22Rv1 (cell line): ENCODE measurements at regions not wholly inside any gene's neighbourhood (a gene's known extent, or its start where the extent isn't known, plus 50 kb on each side); places are given as distances from the start of the nearest gene placed in this dataset.

ENCODE experiments used
- H3K27ac ChIP-seq: fragments of 450-650 bp; 2 replicates; pipeline ENCODE4 v1.5.1; 2017
- ZFX ChIP-seq: fragments of 450-650 bp; IDR thresholded peaks from 2 replicates; pipeline ENCODE4 v1.6.1; 2017; ENCODE audit warnings: antibody characterized with exemption, borderline replicate concordance
- TF ChIP-seq, protein P1 (sequence below): fragments of 450-650 bp; IDR thresholded peaks from 2 replicates; pipeline ENCODE4 v1.5.1; 2017; ENCODE audit warnings: mild to moderate bottlenecking

DNA sequence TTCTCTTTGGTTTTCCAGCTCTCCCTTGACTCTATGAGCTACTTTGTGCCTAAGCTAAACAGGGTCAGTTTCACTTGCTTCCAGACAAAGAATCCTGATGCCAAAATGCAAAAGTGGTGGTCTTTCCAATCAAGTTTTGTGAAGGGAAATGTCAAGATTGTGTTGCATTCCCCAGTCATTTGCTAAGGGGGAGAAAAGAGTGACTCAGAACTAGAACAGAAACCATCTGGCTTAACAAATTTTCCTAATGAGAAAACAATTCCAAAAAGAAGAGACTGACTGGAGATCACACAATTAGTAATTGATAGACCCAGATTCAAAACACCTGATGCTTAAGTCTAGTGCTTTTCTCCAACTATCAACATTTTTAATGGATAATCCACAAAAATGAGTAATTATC is 235.1 kb upstream of the DIO2 start:
- H3K27ac ChIP-seq, result no peak overlapping the region
- TF ChIP-seq ZFX, result no peak
- TF ChIP-seq, protein P1, sequence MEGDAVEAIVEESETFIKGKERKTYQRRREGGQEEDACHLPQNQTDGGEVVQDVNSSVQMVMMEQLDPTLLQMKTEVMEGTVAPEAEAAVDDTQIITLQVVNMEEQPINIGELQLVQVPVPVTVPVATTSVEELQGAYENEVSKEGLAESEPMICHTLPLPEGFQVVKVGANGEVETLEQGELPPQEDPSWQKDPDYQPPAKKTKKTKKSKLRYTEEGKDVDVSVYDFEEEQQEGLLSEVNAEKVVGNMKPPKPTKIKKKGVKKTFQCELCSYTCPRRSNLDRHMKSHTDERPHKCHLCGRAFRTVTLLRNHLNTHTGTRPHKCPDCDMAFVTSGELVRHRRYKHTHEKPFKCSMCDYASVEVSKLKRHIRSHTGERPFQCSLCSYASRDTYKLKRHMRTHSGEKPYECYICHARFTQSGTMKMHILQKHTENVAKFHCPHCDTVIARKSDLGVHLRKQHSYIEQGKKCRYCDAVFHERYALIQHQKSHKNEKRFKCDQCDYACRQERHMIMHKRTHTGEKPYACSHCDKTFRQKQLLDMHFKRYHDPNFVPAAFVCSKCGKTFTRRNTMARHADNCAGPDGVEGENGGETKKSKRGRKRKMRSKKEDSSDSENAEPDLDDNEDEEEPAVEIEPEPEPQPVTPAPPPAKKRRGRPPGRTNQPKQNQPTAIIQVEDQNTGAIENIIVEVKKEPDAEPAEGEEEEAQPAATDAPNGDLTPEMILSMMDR, result no peak

DNA sequence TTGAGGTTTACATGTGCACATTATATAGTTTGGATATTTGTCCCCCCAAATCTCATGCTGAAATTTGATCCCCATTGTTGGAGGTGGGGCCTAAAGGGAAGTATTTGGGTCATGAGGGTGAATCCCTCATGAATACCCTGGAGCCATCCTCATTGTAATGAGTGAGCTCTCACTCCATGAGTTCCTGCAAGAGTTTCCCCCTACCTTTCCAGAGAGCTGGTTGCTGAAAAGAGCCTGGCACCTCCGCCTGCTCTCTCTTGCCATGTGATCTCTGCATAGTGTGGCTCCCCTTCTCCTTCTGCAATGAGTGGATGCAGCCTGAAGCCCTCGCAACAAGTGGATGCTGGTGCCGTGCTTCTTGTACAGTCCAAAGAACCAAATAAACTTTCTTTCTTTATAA is 234.3 kb upstream of the DIO2 start:
- no peak overlapping the region for H3K27ac ChIP-seq
- TF ChIP-seq ZFX, result no peak
- TF ChIP-seq, protein P1, result no peak

DNA sequence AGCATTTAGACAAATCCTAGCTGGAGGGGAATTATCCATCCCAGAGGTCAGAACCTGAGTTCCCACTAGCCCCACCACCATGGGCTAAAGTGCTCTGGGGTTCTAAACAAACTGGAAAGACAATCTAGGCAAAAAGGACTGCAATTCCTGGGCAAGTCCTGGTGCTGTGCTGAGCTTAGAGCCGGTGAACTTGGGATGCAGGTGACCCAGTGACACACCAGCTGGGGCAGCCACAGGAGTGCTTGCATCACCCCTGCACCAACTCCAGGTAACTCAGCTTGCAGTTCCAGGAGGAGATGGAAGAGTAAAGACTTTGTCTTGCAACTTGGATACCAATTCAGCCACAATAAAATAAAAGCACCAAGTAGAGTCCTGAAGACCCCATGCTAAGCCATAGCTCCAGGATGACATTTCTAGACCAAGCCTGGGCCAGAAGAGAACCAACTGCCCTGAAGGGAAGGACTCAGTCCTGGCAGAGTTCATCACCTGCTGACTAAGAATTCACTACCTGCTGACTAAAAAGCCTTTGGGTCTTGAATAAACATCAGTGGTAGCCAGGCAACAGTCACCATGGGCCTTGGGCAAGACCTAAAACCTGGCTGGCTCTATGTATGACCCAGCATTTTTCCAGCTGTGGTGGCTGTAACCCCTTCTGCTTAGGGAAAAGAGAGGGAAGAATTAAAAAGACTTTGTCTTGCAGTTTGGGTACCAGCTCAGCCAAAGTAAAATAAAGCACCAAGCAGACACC is 223.4 kb upstream of the DIO2 start:
- H3K27ac ChIP-seq, result no peak overlapping the region

DNA sequence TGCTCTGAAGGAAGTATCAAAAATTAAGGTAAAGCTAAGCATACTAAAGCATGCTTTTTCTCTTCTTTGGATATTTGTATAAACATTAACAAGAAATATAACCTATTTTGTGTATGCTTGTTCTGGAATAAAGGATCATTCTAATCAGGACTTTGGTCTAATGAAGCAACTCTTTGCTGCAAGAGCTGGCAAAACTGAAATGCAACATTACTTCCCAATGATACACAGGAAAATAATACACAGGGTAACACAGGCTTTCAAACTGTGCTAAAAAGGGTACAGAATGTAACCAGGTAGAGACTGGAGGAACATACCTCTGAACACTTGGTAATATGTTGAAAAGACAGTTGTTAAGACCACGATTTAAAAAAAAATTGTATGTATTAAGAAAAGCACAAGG is 222.5 kb upstream of the DIO2 start:
- no peak overlapping the region for H3K27ac ChIP-seq
- TF ChIP-seq, protein P1, result no peak
- no peak for TF ChIP-seq ZFX

More for the DNA sequence above, 223.4 kb upstream of the DIO2 start:
- TF ChIP-seq, protein P1, result no peak
- no peak for TF ChIP-seq ZFX

DNA sequence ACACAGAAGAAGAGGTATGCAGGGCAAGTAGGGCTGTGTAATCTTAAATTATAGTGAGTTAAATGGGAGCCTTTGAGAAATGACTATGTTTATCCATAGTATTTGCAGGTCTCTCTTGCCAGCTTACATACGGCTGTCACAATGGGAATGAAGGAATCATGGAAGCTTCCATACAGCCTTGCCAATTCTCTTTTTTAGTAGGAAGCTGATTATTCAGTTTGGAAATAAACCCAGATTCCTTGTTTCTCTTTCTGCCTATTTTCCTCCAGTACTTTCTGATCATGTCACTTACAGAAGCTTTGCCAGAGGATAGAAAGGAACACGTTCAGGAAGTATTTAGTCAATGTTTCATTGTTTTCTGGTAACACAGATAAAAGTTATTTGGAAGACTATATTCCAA is 217.4 kb upstream of the DIO2 start:
- TF ChIP-seq, protein P1, result no peak
- no peak for TF ChIP-seq ZFX
- no peak overlapping the region for H3K27ac ChIP-seq

DNA sequence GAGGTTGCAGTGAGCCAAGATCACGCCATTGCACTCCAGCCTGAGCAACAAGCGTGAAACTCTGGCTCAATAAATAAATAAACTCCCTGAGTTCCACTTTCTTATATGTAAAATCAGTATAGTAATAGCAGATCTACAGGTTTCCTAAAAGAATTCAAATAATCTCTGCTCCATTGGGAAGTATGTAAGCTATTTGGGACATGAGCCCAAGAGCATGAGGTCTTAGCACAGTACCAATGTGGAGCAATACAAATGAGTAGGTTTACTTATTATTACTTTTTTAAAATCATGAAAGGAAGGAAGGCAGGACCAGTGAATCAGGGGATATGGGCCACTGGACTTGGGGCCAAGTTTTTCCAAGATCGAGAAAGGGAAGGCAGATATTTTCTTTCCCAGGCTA is 216.9 kb upstream of the DIO2 start:
- TF ChIP-seq, protein P1, result no peak
- TF ChIP-seq ZFX, result no peak
- H3K27ac ChIP-seq, result no peak overlapping the region

DNA sequence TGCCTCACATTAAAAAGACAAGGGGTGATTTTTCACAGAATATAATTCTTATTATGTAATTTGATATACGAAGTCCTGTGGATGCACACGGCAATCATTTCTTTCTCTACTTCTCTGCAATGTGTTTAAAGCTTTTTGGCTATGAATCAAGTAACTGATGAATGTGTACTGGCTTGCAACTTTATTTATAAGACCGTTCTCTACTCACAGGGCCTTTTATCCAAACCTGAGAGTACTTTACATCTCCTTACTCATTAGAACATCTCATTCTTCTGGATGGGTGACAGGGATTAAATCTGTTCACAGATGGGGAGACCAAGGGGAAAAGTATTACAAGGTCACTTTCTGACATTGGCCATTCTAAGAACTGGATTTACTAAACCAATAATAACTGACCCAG is 215.8 kb upstream of the DIO2 start:
- TF ChIP-seq, protein P1, result no peak
- TF ChIP-seq ZFX, result no peak
- no peak overlapping the region for H3K27ac ChIP-seq
